EH (cell line): ENCODE measurements at regions not wholly inside any gene's neighbourhood (a gene's known extent, or its start where the extent isn't known, plus 50 kb on each side); places are given as distances from the start of the nearest gene placed in this dataset.
A peak's percentile ranks its signal among the peaks of the same experiment; 100 is the strongest.
"Not testable (repeated sequence)": the region's sequence is repeated elsewhere in the genome, so short reads cannot be mapped to it uniquely, and the experiment has no call there.

Source experiments
- DNase-seq: peaks from one replicate; pipeline ENCODE4 v3.0.0-alpha.2; 2015; ENCODE audit warnings: low read depth

GRCh38 chr6:121691126-121691551 is 255.7 kb downstream of the GJA1 start:
- peak; percentile 88 for DNase-seq

- DNase-seq: peak; percentile 69
These were observed 258.9 kb downstream of the GJA1 start for GRCh38 chr6:121694389-121694788.

GRCh38 chr6:121694801-121695251 is 259.4 kb downstream of the GJA1 start:
- DNase-seq: peak; percentile 79

- no peak for DNase-seq
These were observed 259.9 kb downstream of the GJA1 start for GRCh38 chr6:121695329-121695728.

- peak; percentile 27 for DNase-seq
These were observed 262.5 kb downstream of the GJA1 start for GRCh38 chr6:121697921-121698320.

GRCh38 chr6:121698617-121699016 is 263.2 kb downstream of the GJA1 start:
- no peak for DNase-seq

- DNase-seq: not testable (repeated sequence)
These were observed 267.7 kb downstream of the GJA1 start for GRCh38 chr6:121703129-121703528.

- no peak for DNase-seq
These were observed 276.0 kb downstream of the GJA1 start for GRCh38 chr6:121711472-121711871.

- no peak for DNase-seq
These were observed 282.2 kb downstream of the GJA1 start for GRCh38 chr6:121717686-121718085.

- DNase-seq: not testable (repeated sequence)
These were observed 285.4 kb downstream of the GJA1 start for GRCh38 chr6:121720867-121721266.

GRCh38 chr6:121723623-121724022 is 288.2 kb downstream of the GJA1 start:
- DNase-seq: no peak

- no peak for DNase-seq
These were observed 289.1 kb downstream of the GJA1 start for GRCh38 chr6:121724576-121724975.

- DNase-seq: peak; percentile 46
These were observed 291.1 kb downstream of the GJA1 start for GRCh38 chr6:121726596-121726995.

- DNase-seq: no peak
These were observed 295.2 kb downstream of the GJA1 start for GRCh38 chr6:121730616-121731015.

GRCh38 chr6:121731381-121731780 is 295.9 kb downstream of the GJA1 start:
- no peak for DNase-seq

- DNase-seq: no peak
These were observed 297.2 kb downstream of the GJA1 start for GRCh38 chr6:121732641-121733040.

- DNase-seq: peak; percentile 52
These were observed 297.8 kb downstream of the GJA1 start for GRCh38 chr6:121733234-121733633.

- DNase-seq: not testable (repeated sequence)
These were observed 304.7 kb downstream of the GJA1 start for GRCh38 chr6:121740188-121740587.

GRCh38 chr6:121743691-121744090 is 308.2 kb downstream of the GJA1 start:
- no peak for DNase-seq

GRCh38 chr6:121748376-121748775 is 312.9 kb downstream of the GJA1 start:
- DNase-seq: peak; percentile 41

GRCh38 chr6:121748850-121749249 is 313.4 kb downstream of the GJA1 start:
- DNase-seq: no peak

GRCh38 chr6:121755485-121755884 is 320.0 kb downstream of the GJA1 start:
- no peak for DNase-seq

- no peak for DNase-seq
These were observed 321.2 kb downstream of the GJA1 start for GRCh38 chr6:121756666-121757065.

- DNase-seq: no peak
These were observed 323.9 kb downstream of the GJA1 start for GRCh38 chr6:121759370-121759769.

GRCh38 chr6:121760191-121760590 is 324.7 kb downstream of the GJA1 start:
- DNase-seq: no peak
